CD4-positive, alpha-beta T cell treated with Interferon alpha-2 for 1 hour (primary cell): ENCODE measurements at regions not wholly inside any gene's neighbourhood (a gene's known extent, or its start where the extent isn't known, plus 50 kb on each side); places are given as distances from the start of the nearest gene placed in this dataset.
A peak's percentile ranks its signal among the peaks of the same experiment; 100 is the strongest.
"Not testable (repeated sequence)": the region's sequence is repeated elsewhere in the genome, so short reads cannot be mapped to it uniquely, and the experiment has no call there.

Source experiments
- DNase-seq, 2 donors: peaks; one replicate each; pipeline ENCODE4 v3.0.0-alpha.2; 2020 to 2022

DNA sequence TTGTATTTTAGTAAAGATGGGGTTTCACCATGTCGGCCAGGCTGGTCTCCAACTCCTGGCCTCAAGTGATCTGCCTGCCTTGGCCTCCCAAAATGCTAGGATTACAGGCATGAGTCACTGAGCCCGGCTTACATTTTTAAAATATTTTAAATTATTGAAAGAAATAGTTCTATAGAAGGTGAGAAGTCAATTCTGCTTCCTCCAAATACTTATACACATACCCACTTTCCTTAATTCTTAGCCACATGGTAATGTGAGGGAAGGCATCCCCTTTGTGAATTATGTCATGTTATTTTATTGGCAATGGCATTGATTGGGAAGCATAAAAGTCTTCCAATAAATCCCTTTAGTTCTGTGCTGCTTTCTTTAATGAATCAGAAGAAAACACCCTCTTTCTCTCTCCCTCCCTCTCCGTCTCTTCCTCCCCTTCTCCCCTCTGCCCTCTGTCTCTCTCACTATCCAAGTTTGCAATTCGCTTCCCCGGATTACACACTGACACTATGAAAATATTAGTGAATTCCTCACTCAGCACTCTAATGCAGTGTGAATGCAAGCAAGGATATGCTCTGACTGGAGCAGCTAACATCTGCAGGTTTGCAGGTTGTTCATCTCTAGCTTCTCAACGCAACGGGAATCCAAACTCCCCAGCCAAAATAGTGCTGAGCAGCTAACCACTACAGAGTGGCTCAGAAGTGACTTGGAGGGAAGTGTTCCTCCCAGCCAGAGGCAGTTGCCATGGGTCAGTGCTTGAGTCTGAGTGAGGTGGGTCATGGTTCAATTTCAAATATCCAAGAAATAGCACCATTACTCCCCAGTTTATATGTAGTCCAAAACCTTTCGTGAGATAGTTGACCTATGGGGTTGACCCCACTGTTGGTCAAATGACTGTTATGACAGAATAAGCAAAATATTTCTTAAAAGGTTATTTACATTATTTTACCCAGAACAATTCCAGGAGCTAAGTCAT is 77.8 kb upstream of the CD55 start:
- no peak for DNase-seq

DNA sequence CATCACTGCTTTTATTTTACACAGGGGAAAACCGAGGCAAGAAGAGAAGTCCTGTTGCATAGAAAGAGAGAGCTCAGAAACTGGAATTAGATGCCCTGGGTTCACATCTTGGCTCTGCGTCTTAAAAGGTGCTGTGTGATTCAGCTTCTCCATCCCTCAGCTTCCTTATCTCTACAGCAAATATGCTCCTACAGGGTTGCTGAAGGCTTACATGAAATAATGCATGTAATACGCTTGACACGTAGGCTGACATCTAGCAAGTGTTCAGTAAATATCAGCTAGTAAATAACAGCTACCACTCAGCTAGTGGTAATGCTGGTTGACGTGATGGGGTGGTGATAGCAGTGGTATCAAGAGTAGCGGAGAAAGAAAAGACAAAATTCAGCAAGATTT is 77.1 kb upstream of the CD55 start:
- DNase-seq = no peak

DNA sequence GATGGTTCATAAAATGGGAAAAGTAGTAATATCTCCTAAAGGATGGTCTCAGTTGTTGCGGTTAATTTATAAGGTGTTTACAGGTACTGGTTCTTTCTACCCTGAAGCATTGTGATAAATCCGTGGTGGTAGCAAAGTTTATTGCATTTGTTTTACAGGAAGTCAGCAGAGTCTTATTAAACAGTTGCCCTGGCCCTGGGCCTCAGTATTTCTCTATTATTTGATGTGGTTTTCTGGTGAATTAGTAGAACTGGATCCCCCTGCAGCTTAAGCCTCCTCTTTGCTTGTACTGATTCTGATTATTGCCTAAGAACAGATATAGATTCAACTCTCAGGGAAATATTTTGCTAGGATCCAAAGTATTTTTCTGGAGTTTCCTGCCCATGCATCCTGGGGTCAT is 76.4 kb upstream of the CD55 start:
- DNase-seq = peak in 1 of 2 donors; percentile 5

DNA sequence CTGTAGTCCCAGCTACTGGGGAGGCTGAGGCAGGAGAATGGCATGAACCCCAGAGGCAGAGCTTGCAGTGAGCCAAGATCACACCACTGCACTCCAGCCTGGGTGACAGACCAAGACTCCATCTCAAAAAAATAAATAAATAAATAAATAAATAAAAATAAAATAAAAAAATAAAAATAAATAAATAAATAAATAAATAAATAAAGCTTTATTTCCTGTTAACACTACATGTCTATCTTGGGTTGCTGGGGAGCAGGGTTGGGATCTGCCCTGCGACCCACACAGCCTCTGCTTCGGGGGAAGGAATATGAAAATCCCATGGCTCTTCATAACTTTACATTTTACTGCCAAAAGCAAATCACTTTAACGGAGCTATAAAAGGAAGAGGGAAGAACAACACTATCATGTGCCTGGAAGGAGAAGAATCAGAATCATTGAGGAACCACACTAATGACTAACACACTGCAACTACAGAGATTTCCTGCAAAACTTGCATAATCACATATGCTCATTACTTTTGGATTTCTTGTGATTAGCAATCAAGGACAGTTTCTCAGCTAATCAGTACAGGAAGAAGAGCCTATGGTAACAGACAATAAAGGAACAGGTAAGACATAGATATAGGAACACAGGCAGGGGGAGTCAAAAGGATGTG is 72.8 kb upstream of the CD55 start:
- no peak for DNase-seq

DNA sequence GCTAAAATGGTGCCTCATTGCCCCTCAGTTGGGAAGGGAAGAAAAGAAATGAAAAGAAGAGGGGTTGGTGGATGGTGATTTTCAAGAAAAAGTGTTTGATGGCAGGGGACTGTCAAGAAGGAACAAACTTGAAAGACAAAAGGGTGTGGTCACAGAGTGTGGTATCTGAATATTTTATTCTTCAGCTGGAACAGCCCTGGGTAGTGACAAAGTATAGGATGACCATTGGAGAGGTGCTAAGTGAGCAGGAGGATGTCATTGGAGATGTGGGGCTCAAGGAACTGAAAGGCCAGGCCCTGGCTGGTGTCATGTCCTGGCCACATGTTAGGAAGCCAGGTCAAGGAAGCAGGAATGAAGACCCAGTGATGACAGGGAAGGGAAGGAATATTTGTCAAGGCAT is 71.0 kb upstream of the CD55 start:
- no peak for DNase-seq

DNA sequence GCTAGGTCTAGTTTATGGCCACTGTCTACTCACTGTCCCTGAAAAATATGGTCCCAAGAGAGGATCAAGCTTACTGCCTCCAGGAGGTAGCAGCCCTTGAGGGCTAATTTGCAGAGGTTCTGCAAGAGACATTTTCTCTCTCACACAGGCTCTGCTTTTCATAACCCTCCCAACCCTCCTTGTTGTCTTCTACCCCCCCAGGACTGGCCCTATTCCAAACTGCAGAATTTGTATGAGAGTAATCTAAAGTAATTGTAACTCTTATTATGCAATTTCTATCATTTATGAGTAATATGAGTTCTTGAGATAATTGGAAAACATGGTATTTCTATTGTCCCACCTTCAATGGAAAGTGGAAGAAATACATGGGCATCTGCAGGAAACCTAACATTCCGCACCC is 70.4 kb upstream of the CD55 start:
- no peak for DNase-seq

DNA sequence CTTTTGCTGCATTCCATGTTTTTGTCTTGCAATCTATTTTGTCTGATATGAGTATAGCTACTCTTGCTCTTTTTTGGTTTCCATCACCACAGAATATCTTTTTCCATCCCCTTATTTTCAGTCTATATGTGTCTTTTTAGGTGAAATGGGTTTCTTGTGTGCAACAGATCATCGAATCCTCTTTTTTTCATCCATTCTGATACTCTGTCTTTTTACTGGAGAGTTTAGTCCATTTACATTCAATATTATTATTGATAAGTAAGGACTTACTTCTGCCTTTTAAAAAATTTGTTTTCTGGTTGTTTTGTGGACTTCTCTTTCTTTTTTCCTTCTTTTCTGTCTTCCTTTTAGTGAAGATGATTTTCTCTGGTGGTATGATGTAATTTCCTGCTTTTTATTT is 64.6 kb upstream of the CD55 start:
- no peak for DNase-seq

DNA sequence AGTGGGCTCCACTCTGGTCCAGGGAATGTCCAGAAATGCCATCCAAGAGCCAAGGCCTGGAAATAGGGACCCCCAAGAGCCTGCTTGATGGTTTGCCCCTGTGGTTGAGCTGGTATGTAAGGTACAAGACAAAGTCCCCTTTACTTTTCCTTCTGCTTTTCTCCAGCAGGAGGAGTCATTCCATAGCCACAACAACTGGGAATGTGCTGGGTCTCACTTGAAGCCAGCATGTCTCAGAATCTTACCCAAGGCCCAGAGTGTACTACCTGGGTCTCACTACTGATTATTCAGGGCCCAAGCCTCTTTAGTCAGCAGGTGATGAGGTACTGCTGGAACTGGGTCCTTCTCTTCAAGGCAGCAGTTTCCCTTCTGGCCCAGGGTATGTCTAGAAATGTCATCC is 62.1 kb upstream of the CD55 start:
- DNase-seq = no peak

DNA sequence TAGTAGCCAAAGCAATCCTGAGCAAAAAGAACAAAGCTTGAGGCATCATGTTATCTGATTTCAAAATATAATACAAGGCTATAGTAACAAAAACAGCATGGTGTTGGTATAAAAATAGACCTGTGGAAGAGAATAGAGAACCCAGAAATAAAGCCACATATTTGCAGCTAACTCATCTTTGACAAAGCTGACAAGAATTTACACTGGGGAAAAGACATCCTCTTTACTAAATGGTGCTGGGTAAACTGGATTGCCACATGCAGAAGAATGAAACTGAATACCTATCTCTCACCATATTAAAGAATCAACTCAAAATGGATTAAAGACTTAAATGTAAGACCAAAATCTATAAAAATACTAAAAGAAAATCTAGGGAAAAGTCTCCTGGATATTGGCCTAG is 59.5 kb upstream of the CD55 start:
- no peak for DNase-seq

DNA sequence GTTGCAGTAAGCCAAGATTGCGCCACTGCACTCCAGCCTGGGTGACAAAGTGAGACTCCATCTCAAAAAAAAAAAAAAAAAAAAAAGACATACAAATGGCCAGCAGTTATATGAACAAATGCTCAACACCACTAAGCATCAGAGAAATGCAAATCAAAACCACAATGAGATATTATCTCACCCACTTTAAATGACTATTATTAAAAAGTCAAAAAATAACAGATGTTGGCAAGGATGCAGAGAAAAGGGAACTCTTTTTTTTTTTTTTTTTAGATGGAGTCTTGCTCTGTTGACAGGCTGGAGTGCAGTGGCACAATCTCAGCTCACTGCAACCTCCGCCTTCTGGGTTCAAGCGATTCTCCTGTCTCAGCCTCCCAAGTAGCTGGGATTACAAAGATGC is 58.6 kb upstream of the CD55 start:
- not testable (repeated sequence) for DNase-seq

DNA sequence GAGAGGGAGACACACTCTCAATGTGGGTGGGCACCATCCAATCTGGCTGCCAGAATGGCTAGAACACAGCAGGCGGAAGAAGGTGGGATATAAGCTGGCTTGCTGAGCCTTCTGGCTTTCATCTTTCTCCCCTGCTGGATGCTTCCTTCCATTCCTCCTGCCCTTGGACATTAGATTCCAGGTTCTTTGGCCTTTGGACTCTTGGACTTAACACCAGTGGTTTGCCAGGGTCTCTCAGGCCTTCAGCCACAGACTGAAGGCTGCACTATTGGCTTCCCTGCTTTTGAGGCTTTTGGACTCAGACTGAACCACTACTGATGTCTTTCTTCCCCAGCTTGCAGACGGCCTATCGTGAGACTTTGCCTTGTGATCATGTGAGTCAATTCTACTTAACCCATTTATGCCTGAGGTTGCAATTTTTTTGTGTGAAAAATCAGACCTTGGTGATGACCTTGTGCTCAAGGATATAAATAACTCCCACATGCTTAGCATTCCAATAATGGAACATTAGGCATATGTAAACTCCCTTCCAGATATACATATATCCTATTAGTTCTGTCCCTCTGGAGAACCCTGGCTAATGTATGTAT is 56.7 kb upstream of the CD55 start:
- DNase-seq = no peak

DNA sequence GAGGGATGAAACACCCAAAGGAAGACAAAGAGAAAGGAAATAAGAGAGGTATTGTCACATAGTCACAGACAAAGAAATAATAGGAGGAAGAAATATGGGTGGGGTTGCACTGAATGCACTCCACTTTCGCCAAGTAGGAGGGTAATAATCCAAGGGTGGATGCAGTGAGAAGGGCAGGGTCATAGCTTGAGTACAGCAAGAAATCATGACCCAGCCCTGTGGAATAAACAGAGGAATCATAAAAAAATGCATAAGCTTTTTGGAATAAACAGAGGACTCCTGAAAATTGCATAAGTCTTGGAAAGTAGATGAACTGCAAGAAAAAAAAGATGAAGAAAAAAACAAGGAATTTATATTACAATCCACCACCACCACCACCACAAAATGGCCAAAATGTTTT is 53.1 kb upstream of the CD55 start:
- DNase-seq = no peak

DNA sequence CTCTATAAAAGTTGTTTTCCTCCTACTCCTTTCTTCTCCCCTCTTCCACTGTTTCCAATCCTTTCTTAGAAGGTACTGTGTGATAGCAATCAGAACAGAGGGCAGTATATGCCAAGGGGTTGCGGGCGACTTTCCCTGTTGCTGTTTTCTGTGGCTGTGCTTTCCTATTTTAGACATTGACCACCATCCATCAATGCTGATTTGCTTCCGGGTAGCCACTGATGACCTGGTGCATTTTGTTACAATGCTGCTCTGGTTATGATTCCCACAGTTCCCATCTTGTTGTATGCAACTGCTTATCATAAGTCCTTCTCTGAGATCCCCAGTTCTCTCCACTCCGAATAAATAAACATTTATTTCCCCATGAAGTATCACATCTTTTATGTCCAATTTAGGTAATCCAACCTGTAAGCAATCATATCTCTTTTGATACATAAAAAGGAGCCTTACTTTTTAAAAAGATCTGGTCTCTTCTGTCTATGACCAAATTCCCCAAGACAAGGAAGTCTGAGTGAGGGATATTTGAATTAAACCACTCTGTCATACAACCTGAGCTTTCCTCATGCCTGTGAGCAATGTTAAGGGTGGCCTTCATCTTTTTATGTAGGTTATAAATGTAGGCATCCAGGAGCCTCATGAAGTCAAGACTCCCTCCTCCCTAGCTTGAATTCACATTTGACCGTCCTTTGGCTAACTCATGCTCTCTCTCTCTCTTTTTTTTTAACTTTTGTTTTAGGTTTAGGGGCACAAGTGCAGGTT is 52.5 kb upstream of the CD55 start:
- no peak for DNase-seq
